Kidney epithelial cell (primary cell): ENCODE measurements at regions not wholly inside any gene's neighbourhood (a gene's known extent, or its start where the extent isn't known, plus 50 kb on each side); places are given as distances from the start of the nearest gene placed in this dataset.

ENCODE experiments used
- DNase-seq: peaks from one replicate; pipeline ENCODE4 v3.0.0-alpha.2; 2010; ENCODE audit warnings: low read depth
- H3K27me3 ChIP-seq: 2 replicates; pipeline ENCODE4 v1.6.0; 2011; ENCODE audit warnings: low read length; ENCODE audit not compliant: control insufficient read depth, insufficient read depth
- H3K36me3 ChIP-seq: 2 replicates; pipeline ENCODE4 v1.5.1; 2011; ENCODE audit warnings: low read length; ENCODE audit not compliant: control insufficient read depth, insufficient read depth
- H3K4me3 ChIP-seq: 2 replicates; pipeline ENCODE4 v1.5.1; 2011; ENCODE audit warnings: low read depth, mild to moderate bottlenecking, control low read depth, low read length
- TF ChIP-seq, protein P1 (sequence below): IDR thresholded peaks from 2 replicates; pipeline ENCODE4 v1.5.1; 2011; ENCODE audit warnings: mild to moderate bottlenecking, moderate library complexity, low read length, control low read depth, inconsistent platforms; ENCODE audit not compliant: insufficient read depth, poor library complexity, severe bottlenecking

DNA sequence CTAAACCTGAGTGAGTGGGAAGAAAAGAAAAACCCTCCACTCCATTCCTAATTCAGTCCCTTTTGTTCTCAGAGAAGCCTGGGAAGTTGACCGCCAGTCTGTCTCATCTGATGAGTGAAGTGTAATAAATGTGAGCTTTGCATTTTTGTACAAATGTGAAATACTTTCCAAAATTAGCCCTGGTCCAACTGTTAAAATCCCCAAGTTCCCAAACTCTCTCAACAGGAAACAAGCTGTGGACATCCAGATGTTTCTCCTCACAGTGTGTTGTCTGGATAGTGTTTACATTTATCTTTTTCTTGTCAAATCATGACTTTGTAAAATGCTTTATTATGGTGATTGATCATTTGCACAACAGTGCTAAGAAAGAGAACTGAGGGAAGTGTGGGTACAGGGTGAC is 145.1 kb downstream of the TM2D1 start:
- TF ChIP-seq, protein P1, sequence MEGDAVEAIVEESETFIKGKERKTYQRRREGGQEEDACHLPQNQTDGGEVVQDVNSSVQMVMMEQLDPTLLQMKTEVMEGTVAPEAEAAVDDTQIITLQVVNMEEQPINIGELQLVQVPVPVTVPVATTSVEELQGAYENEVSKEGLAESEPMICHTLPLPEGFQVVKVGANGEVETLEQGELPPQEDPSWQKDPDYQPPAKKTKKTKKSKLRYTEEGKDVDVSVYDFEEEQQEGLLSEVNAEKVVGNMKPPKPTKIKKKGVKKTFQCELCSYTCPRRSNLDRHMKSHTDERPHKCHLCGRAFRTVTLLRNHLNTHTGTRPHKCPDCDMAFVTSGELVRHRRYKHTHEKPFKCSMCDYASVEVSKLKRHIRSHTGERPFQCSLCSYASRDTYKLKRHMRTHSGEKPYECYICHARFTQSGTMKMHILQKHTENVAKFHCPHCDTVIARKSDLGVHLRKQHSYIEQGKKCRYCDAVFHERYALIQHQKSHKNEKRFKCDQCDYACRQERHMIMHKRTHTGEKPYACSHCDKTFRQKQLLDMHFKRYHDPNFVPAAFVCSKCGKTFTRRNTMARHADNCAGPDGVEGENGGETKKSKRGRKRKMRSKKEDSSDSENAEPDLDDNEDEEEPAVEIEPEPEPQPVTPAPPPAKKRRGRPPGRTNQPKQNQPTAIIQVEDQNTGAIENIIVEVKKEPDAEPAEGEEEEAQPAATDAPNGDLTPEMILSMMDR, result no peak
- H3K27me3 ChIP-seq, result no peaks in the 10 kb centered on the region
- H3K4me3 ChIP-seq, result no peak overlapping the region
- no peak for DNase-seq
- no peaks in the 10 kb centered on the region for H3K36me3 ChIP-seq

DNA sequence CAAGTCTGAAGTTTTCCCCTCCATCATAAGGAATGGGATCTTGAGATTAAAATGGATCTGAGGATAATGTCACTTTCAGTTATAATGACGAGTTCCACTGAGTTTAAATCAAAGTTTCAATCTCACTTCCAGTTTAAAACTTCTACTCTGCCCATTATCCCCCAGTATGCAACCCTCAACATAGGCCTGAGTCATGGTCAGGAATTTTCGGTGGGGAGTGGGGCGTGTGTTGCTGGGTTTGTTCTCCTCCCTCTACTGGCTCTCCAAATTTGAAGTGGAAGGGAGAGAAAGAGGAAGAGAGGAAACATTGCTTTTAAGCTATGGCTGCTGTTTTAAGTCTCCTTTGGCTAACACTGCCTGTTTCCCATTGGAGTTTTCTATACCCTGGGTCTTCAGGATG is 152.9 kb downstream of the TM2D1 start:
- DNase-seq, result no peak
- TF ChIP-seq, protein P1, result no peak
- Histone ChIP-seq H3K27me3 (no peaks in the 10 kb centered on the region), H3K4me3 (no peak overlapping the region), H3K36me3 (no peaks in the 10 kb centered on the region)

DNA sequence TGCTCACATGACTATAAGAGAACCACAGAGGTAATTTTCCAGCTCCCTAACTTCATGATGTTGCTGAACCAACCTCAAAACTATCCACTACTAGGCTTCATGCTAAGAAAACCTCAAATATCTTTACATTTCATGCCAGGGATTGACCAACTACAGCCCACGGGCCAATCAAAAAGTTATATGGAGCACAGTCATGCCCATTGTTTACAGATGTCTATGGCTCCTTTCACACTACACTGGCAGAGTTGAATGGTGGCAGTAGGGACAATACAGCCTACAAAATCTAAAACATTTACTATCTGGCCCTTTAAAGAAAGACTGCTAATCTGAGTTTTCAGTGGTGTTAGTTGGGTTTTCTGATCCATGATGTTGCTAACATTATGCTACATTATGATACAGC is 154.8 kb downstream of the TM2D1 start:
- H3K4me3 ChIP-seq, result no peak overlapping the region
- no peak for DNase-seq
- H3K36me3 ChIP-seq, result no peaks in the 10 kb centered on the region
- TF ChIP-seq, protein P1, result no peak
- H3K27me3 ChIP-seq, result no peaks in the 10 kb centered on the region

DNA sequence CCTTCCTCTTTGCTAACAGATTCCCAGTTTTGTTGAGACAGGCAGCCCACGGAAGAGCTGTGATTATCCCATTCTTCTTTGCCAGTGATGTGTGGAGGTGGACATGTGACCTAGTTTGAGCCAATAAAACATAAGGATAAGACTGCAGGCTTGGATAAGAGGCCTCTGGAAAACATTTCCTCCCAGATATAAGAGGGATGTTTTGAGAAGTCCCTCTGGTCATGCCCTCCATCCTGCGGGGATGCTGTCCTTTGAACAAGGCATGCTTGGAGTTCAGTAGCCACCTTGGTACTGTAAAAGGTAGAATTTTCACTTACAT is 155.7 kb downstream of the TM2D1 start:
- Histone ChIP-seq H3K27me3 (no peaks in the 10 kb centered on the region), H3K4me3 (no peak overlapping the region), H3K36me3 (no peaks in the 10 kb centered on the region)
- DNase-seq, result no peak
- TF ChIP-seq, protein P1, result no peak

DNA sequence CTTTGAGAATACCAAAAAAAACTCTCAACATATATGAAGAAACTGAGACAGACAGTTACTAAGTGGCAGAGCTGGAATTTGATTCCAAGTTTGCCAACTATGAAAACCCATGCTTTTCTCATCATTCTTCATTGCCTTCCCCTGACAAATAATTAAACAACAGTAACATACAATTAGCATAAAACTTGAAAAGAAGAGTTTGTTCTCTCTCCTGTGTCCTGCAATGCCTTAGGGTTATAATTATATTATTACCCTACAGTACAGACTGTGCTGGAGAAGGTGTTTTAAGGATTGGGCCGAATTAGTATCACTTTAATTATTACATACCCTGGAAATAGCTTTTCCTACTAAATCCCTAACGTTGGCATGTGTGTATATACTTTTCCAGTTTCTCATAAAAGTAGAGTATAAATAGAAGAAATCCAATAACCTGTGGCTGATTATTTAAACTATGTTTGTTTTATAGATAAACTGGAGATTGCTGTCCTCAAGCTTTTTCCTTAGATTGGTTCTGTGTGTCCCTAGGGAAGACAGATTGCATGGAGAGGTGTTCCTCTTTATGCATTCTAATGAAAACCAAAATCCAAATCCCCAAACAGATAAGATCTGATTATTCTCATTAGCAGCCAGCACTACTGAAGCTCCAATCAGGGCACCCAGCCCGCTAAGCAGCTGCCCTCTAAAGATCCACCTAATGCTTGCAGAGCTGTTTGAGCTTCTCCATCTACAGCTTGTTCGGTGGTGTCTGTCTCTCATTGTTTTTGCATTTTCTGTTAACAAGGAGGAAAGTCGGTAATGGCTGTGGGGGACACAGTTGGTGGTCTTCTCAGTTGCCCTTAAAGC is 156.3 kb downstream of the TM2D1 start:
- TF ChIP-seq, protein P1, result no peak
- H3K4me3 ChIP-seq, result no peak overlapping the region
- DNase-seq, result no peak
- no peaks in the 10 kb centered on the region for H3K27me3 ChIP-seq
- no peaks in the 10 kb centered on the region for H3K36me3 ChIP-seq

DNA sequence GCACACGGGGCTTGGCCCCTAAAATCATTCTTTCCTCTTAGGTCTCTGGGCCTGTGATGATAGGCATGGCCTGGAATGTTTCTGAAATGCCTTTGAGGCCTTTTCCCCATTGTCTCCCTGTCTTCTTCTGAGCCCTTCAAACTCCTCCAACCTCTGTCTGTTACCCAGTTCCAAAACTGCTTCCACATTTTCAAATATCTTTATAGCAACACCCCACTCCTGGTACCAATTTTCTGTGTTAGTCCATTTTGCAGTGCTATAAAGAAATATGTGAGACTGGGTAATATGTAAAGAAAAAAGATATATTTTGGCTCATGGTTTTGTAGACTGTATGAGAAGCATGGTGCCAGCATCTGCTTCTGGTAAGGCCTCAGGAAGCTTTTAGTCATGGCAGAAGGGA is 158.8 kb downstream of the TM2D1 start:
- Histone ChIP-seq H3K27me3 (no peaks in the 10 kb centered on the region), H3K4me3 (no peak overlapping the region), H3K36me3 (no peaks in the 10 kb centered on the region)
- TF ChIP-seq, protein P1, result no peak
- DNase-seq, result no peak
